ENCODE measurements at regions not wholly inside any gene's neighbourhood (a gene's known extent, or its start where the extent isn't known, plus 50 kb on each side); places are given as distances from the start of the nearest gene placed in this dataset.

DNA sequence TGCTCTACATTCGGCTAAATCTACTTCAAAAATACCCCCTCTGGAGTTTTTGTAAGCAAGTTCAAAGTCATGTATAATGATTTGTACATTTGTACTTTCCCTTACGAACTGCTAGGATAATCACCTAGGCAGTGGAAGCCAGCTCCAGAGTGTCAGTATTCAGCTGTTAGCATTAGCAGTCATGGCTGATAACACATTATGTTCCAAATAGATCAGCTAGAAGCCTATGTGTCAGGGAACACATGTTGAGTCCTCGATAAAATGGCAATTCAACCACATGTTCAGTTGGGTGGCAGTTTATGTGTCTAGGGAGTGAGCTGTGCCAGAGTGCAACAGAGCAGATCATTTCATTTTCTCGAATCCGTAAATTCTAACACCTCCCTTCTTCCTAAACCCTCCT is 65.8 kb upstream of the KRTAP11-1 start:
- FAIRE-seq (no peak), DNase-seq (ENCODE audit: low read depth, low spot score) (no peak)
- TF ChIP-seq EZH2 (IDR thresholded peaks at IDR 0.05; ENCODE audit: low read length): no peak
- Histone ChIP-seq H3K9me3 (ENCODE audit: control insufficient read depth, low read depth, low read length) (no peaks in the 10 kb centered on the region), H3K9ac (ENCODE audit: control insufficient read depth, extremely low read depth, insufficient read depth, low read length) (no peak overlapping the region), H3K4me1 (ENCODE audit: control insufficient read depth, extremely low read depth, insufficient read depth, low read length) (no peaks in the 10 kb centered on the region), H3K36me3 (ENCODE audit: control insufficient read depth in 2 of 2, extremely low read depth in 1 of 2, insufficient read depth in 2 of 2, low read length in 2 of 2) (no peaks in the 10 kb centered on the region), H3K27ac (ENCODE audit: control insufficient read depth, insufficient read depth, low read length) (no peak overlapping the region), H3K27me3 (ENCODE audit: control insufficient read depth, extremely low read depth, insufficient read depth, low read length) (no peaks in the 10 kb centered on the region), H3K9me1 (ENCODE audit: control insufficient read depth, extremely low read depth, insufficient read depth, low read length) (no peaks in the 10 kb centered on the region), H3K4me2 (ENCODE audit: control insufficient read depth, extremely low read depth, insufficient read depth, low read depth, low read length) (no peak overlapping the region), H3K4me3 (ENCODE audit: control insufficient read depth in 2 of 3, extremely low read depth in 1 of 3, insufficient read depth in 2 of 3, low read depth in 1 of 3, low read length in 3 of 3) (no peak overlapping the region), H4K20me1 (ENCODE audit: control insufficient read depth, extremely low read depth, insufficient read depth, low read length) (no peaks in the 10 kb centered on the region), H2AFZ (ENCODE audit: control insufficient read depth, low read length) (no peak overlapping the region), H3K79me2 (ENCODE audit: control insufficient read depth, insufficient read depth, low read length) (no peaks in the 10 kb centered on the region)
- dilution Hi-C loops (cut with MboI; ENCODE audit: extremely low pct_ligation_motif_present, low sequenced_read_pairs): no loop called here

DNA sequence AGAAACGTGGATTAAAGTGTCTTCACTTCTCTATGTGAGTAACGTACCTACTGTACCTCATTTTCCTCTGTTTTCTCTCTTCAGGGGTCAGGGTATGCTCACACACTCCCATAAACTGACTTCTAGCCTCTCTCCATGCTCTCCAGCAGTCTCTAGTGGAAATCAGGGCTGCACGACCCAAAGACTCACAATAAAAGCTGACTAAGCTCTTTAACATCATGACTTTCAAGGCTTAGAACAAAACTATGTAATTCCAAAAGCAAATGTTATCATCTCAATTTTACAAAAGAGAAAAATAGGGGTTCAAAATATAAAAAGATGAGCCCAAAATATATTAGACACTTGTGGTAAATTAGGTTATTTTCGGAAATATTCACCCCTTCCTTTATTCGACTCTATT is 62.5 kb upstream of the KRTAP11-1 start:
- Histone ChIP-seq H3K9me3 (ENCODE audit: control insufficient read depth, low read depth, low read length) (no peaks in the 10 kb centered on the region), H3K9me1 (ENCODE audit: control insufficient read depth, extremely low read depth, insufficient read depth, low read length) (no peaks in the 10 kb centered on the region), H3K79me2 (ENCODE audit: control insufficient read depth, insufficient read depth, low read length) (no peaks in the 10 kb centered on the region), H3K4me2 (ENCODE audit: control insufficient read depth, extremely low read depth, insufficient read depth, low read depth, low read length) (no peak overlapping the region), H3K4me3 (ENCODE audit: control insufficient read depth in 2 of 3, extremely low read depth in 1 of 3, insufficient read depth in 2 of 3, low read depth in 1 of 3, low read length in 3 of 3) (no peak overlapping the region), H3K27ac (ENCODE audit: control insufficient read depth, insufficient read depth, low read length) (no peak overlapping the region), H3K27me3 (ENCODE audit: control insufficient read depth, extremely low read depth, insufficient read depth, low read length) (no peaks in the 10 kb centered on the region), H3K4me1 (ENCODE audit: control insufficient read depth, extremely low read depth, insufficient read depth, low read length) (no peaks in the 10 kb centered on the region), H4K20me1 (ENCODE audit: control insufficient read depth, extremely low read depth, insufficient read depth, low read length) (no peaks in the 10 kb centered on the region), H3K9ac (ENCODE audit: control insufficient read depth, extremely low read depth, insufficient read depth, low read length) (no peak overlapping the region), H2AFZ (ENCODE audit: control insufficient read depth, low read length) (no peak overlapping the region), H3K36me3 (ENCODE audit: control insufficient read depth in 2 of 2, extremely low read depth in 1 of 2, insufficient read depth in 2 of 2, low read length in 2 of 2) (no peaks in the 10 kb centered on the region)
- FAIRE-seq: no peak
- no peak for DNase-seq (ENCODE audit: low read depth, low spot score)
- dilution Hi-C loops (cut with MboI; ENCODE audit: extremely low pct_ligation_motif_present, low sequenced_read_pairs): no loop called here
- TF ChIP-seq, protein P1, sequence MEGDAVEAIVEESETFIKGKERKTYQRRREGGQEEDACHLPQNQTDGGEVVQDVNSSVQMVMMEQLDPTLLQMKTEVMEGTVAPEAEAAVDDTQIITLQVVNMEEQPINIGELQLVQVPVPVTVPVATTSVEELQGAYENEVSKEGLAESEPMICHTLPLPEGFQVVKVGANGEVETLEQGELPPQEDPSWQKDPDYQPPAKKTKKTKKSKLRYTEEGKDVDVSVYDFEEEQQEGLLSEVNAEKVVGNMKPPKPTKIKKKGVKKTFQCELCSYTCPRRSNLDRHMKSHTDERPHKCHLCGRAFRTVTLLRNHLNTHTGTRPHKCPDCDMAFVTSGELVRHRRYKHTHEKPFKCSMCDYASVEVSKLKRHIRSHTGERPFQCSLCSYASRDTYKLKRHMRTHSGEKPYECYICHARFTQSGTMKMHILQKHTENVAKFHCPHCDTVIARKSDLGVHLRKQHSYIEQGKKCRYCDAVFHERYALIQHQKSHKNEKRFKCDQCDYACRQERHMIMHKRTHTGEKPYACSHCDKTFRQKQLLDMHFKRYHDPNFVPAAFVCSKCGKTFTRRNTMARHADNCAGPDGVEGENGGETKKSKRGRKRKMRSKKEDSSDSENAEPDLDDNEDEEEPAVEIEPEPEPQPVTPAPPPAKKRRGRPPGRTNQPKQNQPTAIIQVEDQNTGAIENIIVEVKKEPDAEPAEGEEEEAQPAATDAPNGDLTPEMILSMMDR (optimal IDR thresholded peaks at IDR 0.05 in 1 of 3, IDR thresholded peaks at IDR 0.05 in 1 of 3, conservative IDR thresholded peaks at IDR 0.05 in 1 of 3; ENCODE audit: extremely low read depth in 1 of 3, insufficient read depth in 2 of 3, low read length in 3 of 3): no peak
- no peak for TF ChIP-seq EZH2 (IDR thresholded peaks at IDR 0.05; ENCODE audit: low read length)

DNA sequence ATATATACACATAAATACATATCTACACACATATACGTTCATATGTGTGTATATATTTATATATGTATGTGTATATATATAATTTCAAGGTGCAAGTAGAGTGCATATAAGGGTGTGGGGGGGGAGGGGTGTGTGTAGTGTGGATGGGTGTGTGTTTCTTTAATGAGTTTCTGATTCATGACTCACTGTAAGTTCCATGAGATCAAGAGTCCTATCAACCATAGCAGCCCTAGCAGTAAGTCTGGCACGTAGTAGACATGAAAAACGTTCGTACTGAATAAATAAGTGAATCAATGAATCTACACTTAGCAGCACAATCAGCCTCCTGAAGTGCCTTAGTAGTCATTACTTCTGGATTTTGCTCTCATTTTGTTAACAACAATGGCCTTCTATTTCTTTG is 61.9 kb upstream of the KRTAP11-1 start:
- H3K9ac ChIP-seq (ENCODE audit: control insufficient read depth, extremely low read depth, insufficient read depth, low read length): no peak overlapping the region
- H3K36me3 ChIP-seq (ENCODE audit: control insufficient read depth in 2 of 2, extremely low read depth in 1 of 2, insufficient read depth in 2 of 2, low read length in 2 of 2): no peaks in the 10 kb centered on the region
- no peak for DNase-seq (ENCODE audit: low read depth, low spot score)
- FAIRE-seq: no peak
- no peak overlapping the region for H3K27ac ChIP-seq (ENCODE audit: control insufficient read depth, insufficient read depth, low read length)
- H3K27me3 ChIP-seq (ENCODE audit: control insufficient read depth, extremely low read depth, insufficient read depth, low read length): no peaks in the 10 kb centered on the region
- no peaks in the 10 kb centered on the region for H3K9me1 ChIP-seq (ENCODE audit: control insufficient read depth, extremely low read depth, insufficient read depth, low read length)
- no peaks in the 10 kb centered on the region for H3K79me2 ChIP-seq (ENCODE audit: control insufficient read depth, insufficient read depth, low read length)
- H3K4me2 ChIP-seq (ENCODE audit: control insufficient read depth, extremely low read depth, insufficient read depth, low read depth, low read length): no peak overlapping the region
- TF ChIP-seq, protein P1 (optimal IDR thresholded peaks at IDR 0.05 in 1 of 3, IDR thresholded peaks at IDR 0.05 in 1 of 3, conservative IDR thresholded peaks at IDR 0.05 in 1 of 3; ENCODE audit: extremely low read depth in 1 of 3, insufficient read depth in 2 of 3, low read length in 3 of 3): no peak
- no peak for TF ChIP-seq EZH2 (IDR thresholded peaks at IDR 0.05; ENCODE audit: low read length)
- H3K4me3 ChIP-seq (ENCODE audit: control insufficient read depth in 2 of 3, extremely low read depth in 1 of 3, insufficient read depth in 2 of 3, low read depth in 1 of 3, low read length in 3 of 3): no peak overlapping the region
- H3K9me3 ChIP-seq (ENCODE audit: control insufficient read depth, low read depth, low read length): no peaks in the 10 kb centered on the region
- dilution Hi-C loops (cut with MboI; ENCODE audit: extremely low pct_ligation_motif_present, low sequenced_read_pairs): no loop called here
- H2AFZ ChIP-seq (ENCODE audit: control insufficient read depth, low read length): no peak overlapping the region
- no peaks in the 10 kb centered on the region for H4K20me1 ChIP-seq (ENCODE audit: control insufficient read depth, extremely low read depth, insufficient read depth, low read length)
- H3K4me1 ChIP-seq (ENCODE audit: control insufficient read depth, extremely low read depth, insufficient read depth, low read length): no peaks in the 10 kb centered on the region
